Osteoblast (primary cell): ENCODE measurements at regions not wholly inside any gene's neighbourhood (a gene's known extent, or its start where the extent isn't known, plus 50 kb on each side); places are given as distances from the start of the nearest gene placed in this dataset.
A peak's percentile ranks its signal among the peaks of the same experiment; 100 is the strongest.

Source experiments
- DNase-seq: peaks from one replicate; pipeline ENCODE4 v3.0.0; 2011; ENCODE audit warnings: low spot score, mixed read lengths; ENCODE audit not compliant: insufficient read length; ENCODE audit errors: missing footprints
- H2AFZ ChIP-seq: 2 replicates; pipeline ENCODE4 v1.6.0; 2011; ENCODE audit warnings: mild to moderate bottlenecking, low read length
- H3K27ac ChIP-seq: 2 replicates; pipeline ENCODE4 v1.5.1; 2011; ENCODE audit warnings: mild to moderate bottlenecking, low read depth, low read length, moderate library complexity
- H3K27me3 ChIP-seq: 2 replicates; pipeline ENCODE4 v1.6.0; 2012; ENCODE audit warnings: mild to moderate bottlenecking, control low read depth, inconsistent platforms, low read length, moderate library complexity; ENCODE audit not compliant: insufficient read depth
- H3K36me3 ChIP-seq: 2 replicates; pipeline ENCODE4 v1.5.1; 2011; ENCODE audit warnings: mild to moderate bottlenecking, low read length, control low read depth, moderate library complexity; ENCODE audit not compliant: insufficient read depth
- H3K4me1 ChIP-seq: 2 replicates; pipeline ENCODE4 v1.5.1; 2011; ENCODE audit warnings: mild to moderate bottlenecking, low read length, control low read depth, moderate library complexity; ENCODE audit not compliant: insufficient read depth
- H3K4me2 ChIP-seq: 2 replicates; pipeline ENCODE4 v1.6.0; 2011; ENCODE audit warnings: mild to moderate bottlenecking, low read length; ENCODE audit not compliant: insufficient read depth
- H3K4me3 ChIP-seq: fragments of 200-600 bp; sonication (generic); 3 replicates; pipeline ENCODE4 v1.5.1; 2012; ENCODE audit warnings: mild to moderate bottlenecking, low read length, inconsistent platforms; ENCODE audit not compliant: insufficient read depth
- H3K79me2 ChIP-seq: 2 replicates; pipeline ENCODE4 v1.6.0; 2012; ENCODE audit warnings: mild to moderate bottlenecking, low read length, control low read depth, inconsistent platforms; ENCODE audit not compliant: insufficient read depth
- H3K9me3 ChIP-seq: 2 replicates; pipeline ENCODE4 v1.5.1; 2011; ENCODE audit warnings: low read depth, low read length, control low read depth
- H4K20me1 ChIP-seq: 2 replicates; pipeline ENCODE4 v1.6.0; 2012; ENCODE audit warnings: mild to moderate bottlenecking, low read length, control low read depth; ENCODE audit not compliant: insufficient read depth
- CTCF ChIP-seq: IDR thresholded peaks from 2 replicates; pipeline ENCODE4 v1.5.1; 2011; ENCODE audit warnings: mild to moderate bottlenecking, low read depth, low read length, moderate library complexity; ENCODE audit errors: extremely low read depth

GRCh38 chr3:105960381-105960780 lies 91.6 kb upstream of the CBLB start:
- H3K27ac ChIP-seq, result no peak overlapping the region
- no peak for TF ChIP-seq CTCF
- no peaks in the 10 kb centered on the region for H3K9me3 ChIP-seq
- no peak overlapping the region for H3K4me2 ChIP-seq
- no peaks in the 10 kb centered on the region for H3K36me3 ChIP-seq
- H3K79me2 ChIP-seq, result no peaks in the 10 kb centered on the region
- no peak overlapping the region for H3K4me3 ChIP-seq
- H3K4me1 ChIP-seq, result peaks cover 22% of the 10 kb centered on the region
- no peaks in the 10 kb centered on the region for H4K20me1 ChIP-seq
- H2AFZ ChIP-seq, result no peak overlapping the region
- no peak for DNase-seq
- no peaks in the 10 kb centered on the region for H3K27me3 ChIP-seq

DNA sequence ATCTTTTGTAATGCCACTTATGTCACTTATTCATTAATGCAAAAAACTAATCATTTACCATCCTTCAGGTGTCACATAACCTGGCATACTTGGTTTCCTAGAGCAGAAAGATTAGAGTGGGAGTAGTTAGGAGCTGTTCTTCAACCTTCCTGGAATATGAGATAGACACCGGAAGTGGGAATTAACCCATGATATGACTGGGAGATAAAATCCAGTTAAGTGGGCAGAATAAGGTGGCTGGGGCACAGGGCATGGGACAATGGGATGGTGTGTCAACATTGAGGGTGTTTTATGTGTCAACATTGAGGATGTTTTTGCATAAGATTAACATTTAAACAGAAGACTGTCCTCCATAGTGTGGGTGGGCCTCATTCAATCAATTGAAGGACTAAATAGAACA lies 94.3 kb upstream of the CBLB start:
- Histone ChIP-seq H4K20me1 (no peaks in the 10 kb centered on the region), H3K79me2 (no peaks in the 10 kb centered on the region), H3K4me3 (no peak overlapping the region), H2AFZ (no peak overlapping the region), H3K27ac (no peak overlapping the region), H3K9me3 (no peaks in the 10 kb centered on the region), H3K4me2 (no peak overlapping the region), H3K36me3 (no peaks in the 10 kb centered on the region), H3K4me1 (peaks cover 26% of the 10 kb centered on the region), H3K27me3 (no peaks in the 10 kb centered on the region)
- DNase-seq, result no peak
- TF ChIP-seq CTCF, result no peak

DNA sequence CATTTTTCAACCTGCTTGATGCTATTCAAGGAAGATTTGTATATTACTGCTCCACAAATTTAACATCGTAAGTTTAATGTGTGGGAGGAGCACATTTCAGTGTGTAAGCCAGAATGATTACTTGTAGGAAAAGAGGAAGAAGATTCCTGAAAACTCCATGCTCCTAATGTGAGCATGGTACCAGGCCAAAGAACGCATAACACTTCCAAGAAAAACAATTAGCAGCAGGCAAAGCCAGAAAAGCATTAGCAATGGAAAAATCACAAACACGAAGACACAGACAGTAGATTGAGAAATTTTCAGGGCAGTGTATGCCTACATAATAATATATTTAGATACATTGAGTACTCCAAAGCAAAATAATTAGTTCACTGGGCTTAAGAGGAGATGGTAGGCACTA lies 96.6 kb upstream of the CBLB start:
- H3K27ac ChIP-seq, result peak overlapping the region; percentile 56
- H3K36me3 ChIP-seq, result no peaks in the 10 kb centered on the region
- no peak overlapping the region for H3K4me3 ChIP-seq
- peak overlapping the region; percentile 19 for H2AFZ ChIP-seq
- H3K4me1 ChIP-seq, result peaks cover 19% of the 10 kb centered on the region
- no peak for TF ChIP-seq CTCF
- H3K79me2 ChIP-seq, result no peaks in the 10 kb centered on the region
- no peaks in the 10 kb centered on the region for H4K20me1 ChIP-seq
- peak; percentile 67 for DNase-seq
- no peaks in the 10 kb centered on the region for H3K27me3 ChIP-seq
- H3K4me2 ChIP-seq, result peak overlapping the region; percentile 48
- H3K9me3 ChIP-seq, result no peaks in the 10 kb centered on the region

DNA sequence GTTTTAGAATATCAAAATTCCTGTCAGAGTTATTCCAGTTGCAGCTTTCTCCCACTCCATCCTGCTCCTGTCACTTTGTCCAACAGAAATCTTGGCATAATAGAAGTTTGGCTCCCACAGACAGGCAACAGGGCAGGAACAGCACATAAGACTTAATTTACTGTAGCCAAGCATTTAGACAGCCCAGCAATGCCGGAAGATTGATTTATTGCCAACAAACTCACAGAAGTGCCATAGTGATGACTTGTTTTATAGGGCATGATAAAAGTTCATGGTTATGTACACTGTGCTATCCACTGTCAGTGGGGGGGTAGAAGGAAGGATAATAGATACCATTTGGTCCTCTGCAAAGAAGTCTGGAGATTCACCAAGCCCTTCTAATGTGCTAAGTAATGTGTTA lies 98.3 kb upstream of the CBLB start:
- Histone ChIP-seq H3K36me3 (no peaks in the 10 kb centered on the region), H3K4me3 (no peak overlapping the region), H4K20me1 (no peaks in the 10 kb centered on the region), H3K79me2 (no peaks in the 10 kb centered on the region), H3K27me3 (no peaks in the 10 kb centered on the region), H2AFZ (no peak overlapping the region), H3K4me2 (no peak overlapping the region), H3K4me1 (peaks cover 19% of the 10 kb centered on the region), H3K27ac (no peak overlapping the region), H3K9me3 (no peaks in the 10 kb centered on the region)
- TF ChIP-seq CTCF, result no peak
- no peak for DNase-seq
